ENCODE measurements at regions not wholly inside any gene's neighbourhood (a gene's known extent, or its start where the extent isn't known, plus 50 kb on each side); places are given as distances from the start of the nearest gene placed in this dataset.

GRCh38 chr6:147724454-147724853 is 216.0 kb downstream of the SAMD5 start:
- TF ChIP-seq, protein P1, sequence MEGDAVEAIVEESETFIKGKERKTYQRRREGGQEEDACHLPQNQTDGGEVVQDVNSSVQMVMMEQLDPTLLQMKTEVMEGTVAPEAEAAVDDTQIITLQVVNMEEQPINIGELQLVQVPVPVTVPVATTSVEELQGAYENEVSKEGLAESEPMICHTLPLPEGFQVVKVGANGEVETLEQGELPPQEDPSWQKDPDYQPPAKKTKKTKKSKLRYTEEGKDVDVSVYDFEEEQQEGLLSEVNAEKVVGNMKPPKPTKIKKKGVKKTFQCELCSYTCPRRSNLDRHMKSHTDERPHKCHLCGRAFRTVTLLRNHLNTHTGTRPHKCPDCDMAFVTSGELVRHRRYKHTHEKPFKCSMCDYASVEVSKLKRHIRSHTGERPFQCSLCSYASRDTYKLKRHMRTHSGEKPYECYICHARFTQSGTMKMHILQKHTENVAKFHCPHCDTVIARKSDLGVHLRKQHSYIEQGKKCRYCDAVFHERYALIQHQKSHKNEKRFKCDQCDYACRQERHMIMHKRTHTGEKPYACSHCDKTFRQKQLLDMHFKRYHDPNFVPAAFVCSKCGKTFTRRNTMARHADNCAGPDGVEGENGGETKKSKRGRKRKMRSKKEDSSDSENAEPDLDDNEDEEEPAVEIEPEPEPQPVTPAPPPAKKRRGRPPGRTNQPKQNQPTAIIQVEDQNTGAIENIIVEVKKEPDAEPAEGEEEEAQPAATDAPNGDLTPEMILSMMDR (IDR thresholded peaks at IDR 0.05), result no peak
- no peak for TF ChIP-seq ZFX (IDR thresholded peaks at IDR 0.05; ENCODE audit: borderline replicate concordance)
